Activated CD4-positive, alpha-beta T cell treated with anti-CD3 and anti-CD28 coated beads, Interleukin-10, Interleukin-2, amounts not matched to agents 100 ng/mL and 50 ng/mL, durations not matched to agents 16 hours and 8 hours (primary cell): ENCODE measurements at regions not wholly inside any gene's neighbourhood (a gene's known extent, or its start where the extent isn't known, plus 50 kb on each side); places are given as distances from the start of the nearest gene placed in this dataset.
"Not testable (repeated sequence)": the region's sequence is repeated elsewhere in the genome, so short reads cannot be mapped to it uniquely, and the experiment has no call there.

Experiments
- DNase-seq: peaks from one replicate; pipeline ENCODE4 v3.0.0-alpha.2; 2020

- DNase-seq = no peak
These were observed 145.1 kb downstream of the TM2D1 start for GRCh38 chr1:61579802-61580201.

GRCh38 chr1:61572046-61572445, 152.9 kb downstream of the TM2D1 start:
- DNase-seq = no peak

DNA sequence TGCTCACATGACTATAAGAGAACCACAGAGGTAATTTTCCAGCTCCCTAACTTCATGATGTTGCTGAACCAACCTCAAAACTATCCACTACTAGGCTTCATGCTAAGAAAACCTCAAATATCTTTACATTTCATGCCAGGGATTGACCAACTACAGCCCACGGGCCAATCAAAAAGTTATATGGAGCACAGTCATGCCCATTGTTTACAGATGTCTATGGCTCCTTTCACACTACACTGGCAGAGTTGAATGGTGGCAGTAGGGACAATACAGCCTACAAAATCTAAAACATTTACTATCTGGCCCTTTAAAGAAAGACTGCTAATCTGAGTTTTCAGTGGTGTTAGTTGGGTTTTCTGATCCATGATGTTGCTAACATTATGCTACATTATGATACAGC, 154.8 kb downstream of the TM2D1 start:
- no peak for DNase-seq

DNA sequence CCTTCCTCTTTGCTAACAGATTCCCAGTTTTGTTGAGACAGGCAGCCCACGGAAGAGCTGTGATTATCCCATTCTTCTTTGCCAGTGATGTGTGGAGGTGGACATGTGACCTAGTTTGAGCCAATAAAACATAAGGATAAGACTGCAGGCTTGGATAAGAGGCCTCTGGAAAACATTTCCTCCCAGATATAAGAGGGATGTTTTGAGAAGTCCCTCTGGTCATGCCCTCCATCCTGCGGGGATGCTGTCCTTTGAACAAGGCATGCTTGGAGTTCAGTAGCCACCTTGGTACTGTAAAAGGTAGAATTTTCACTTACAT, 155.7 kb downstream of the TM2D1 start:
- DNase-seq = no peak

DNA sequence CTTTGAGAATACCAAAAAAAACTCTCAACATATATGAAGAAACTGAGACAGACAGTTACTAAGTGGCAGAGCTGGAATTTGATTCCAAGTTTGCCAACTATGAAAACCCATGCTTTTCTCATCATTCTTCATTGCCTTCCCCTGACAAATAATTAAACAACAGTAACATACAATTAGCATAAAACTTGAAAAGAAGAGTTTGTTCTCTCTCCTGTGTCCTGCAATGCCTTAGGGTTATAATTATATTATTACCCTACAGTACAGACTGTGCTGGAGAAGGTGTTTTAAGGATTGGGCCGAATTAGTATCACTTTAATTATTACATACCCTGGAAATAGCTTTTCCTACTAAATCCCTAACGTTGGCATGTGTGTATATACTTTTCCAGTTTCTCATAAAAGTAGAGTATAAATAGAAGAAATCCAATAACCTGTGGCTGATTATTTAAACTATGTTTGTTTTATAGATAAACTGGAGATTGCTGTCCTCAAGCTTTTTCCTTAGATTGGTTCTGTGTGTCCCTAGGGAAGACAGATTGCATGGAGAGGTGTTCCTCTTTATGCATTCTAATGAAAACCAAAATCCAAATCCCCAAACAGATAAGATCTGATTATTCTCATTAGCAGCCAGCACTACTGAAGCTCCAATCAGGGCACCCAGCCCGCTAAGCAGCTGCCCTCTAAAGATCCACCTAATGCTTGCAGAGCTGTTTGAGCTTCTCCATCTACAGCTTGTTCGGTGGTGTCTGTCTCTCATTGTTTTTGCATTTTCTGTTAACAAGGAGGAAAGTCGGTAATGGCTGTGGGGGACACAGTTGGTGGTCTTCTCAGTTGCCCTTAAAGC, 156.3 kb downstream of the TM2D1 start:
- no peak for DNase-seq

- DNase-seq = no peak
These were observed 158.8 kb downstream of the TM2D1 start for GRCh38 chr1:61566177-61566576.

DNA sequence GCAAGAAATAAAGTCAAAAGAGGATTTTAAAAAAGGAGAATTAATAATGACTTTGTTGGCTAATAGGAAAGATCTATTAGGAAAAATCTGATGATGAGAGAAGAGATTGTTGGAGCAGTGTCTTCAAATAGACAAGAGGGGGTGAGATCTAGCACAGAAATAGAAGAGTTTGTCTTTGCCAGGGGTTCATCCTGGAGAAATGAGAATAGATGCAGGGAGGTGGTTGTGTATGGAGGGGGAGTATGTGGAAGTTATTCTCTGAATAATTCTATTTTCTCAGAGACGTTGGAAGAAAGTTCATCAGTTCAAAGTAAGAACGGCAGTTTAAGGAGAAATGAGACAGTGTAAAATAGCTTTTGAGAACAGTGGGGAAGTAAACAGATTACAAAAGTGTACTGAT, 161.3 kb downstream of the TM2D1 start:
- DNase-seq = no peak

DNA sequence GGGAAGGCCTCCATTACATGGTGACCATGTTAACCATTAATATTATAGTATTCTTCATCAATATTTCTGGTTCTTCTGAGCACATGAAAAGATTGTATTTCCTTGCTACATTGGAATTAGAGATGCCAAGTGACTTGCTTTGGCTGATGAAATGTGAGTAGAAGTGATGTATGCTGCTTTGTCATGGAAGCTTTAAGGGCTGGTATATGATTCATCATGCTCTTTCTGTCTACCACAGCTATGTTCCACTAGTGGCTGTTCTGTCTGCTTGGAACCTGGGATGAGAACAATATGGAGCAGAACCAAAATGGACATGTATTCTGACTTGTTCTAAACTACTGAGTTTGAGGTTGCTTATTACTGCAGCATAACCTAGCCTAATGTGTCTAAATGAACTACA, 163.3 kb downstream of the TM2D1 start:
- no peak for DNase-seq

DNA sequence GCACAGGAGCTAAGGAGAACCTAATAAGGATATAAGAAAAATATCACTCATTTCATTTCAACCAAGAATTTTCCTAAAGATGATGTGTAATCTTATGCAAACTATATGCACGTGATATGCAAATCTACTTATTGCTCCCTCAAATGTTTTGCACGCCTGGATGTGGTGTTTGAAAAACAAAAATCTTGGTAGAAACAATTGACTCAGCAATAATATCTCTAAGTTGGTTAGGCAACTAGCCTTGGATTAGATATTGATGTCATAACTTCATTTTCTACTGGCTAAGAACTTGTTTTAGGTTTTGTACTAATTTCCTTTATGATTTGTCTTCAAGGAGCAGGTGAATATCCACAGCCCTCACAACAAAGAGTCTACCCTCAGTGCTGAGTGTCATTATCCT, 164.6 kb downstream of the TM2D1 start:
- no peak for DNase-seq

DNA sequence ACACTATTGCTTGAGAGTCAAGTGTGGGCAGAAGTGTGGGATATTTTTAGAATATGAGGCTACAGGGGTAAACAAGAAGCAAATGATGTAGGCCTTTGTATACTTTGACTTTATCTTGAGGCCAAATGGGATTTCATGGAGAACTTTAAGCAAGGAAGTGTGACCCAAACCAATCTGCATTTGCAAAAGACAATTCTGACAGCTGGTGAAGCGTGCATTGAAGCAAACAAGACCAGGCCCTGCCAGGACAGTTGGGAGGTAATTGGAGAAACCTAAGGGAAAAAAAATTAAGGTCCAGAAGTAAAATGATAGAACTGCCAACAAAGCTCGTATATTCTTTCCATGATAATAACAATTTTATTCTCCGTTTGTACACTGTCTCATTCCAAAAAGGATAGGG, 168.3 kb downstream of the TM2D1 start:
- DNase-seq = no peak

DNA sequence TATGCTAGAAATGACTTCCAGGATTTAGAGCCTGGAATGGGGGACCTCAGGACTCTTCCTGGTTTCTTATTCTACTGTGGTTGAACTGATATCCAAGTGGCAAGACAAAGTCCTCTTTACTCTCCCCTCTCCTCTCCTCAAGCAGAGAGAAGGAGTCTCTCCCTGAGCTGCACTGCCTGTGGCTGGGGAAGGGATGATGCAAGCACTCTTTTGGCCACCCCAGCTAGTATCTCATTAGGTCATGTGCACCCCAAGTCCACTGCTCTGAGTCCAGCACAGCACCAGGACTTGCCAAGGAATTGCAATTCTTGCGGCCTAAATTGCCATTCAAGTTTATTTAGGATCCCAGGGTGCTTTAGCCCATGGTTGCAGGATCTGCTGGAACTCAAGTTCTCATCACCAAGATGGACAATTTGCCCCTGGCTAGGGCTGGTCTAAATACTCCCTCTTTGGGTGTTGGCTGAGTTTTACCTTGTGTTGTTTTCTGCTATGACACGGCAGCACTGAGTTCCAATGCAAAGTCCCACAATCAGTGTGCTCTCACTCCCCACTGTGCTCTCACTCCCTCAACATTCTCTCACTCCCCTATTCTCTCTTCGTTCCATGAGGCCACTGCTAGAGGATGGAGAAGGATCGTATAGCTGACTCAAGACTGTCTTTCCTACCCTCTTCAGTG, 172.2 kb downstream of the TM2D1 start:
- no peak for DNase-seq

GRCh38 chr1:61547302-61547701, 177.6 kb downstream of the TM2D1 start:
- peak; percentile 1 for DNase-seq

- not testable (repeated sequence) for DNase-seq
These were observed 180.1 kb downstream of the TM2D1 start for GRCh38 chr1:61544870-61545269.

- DNase-seq = not testable (repeated sequence)
These were observed 181.4 kb downstream of the TM2D1 start for GRCh38 chr1:61543498-61543897.

DNA sequence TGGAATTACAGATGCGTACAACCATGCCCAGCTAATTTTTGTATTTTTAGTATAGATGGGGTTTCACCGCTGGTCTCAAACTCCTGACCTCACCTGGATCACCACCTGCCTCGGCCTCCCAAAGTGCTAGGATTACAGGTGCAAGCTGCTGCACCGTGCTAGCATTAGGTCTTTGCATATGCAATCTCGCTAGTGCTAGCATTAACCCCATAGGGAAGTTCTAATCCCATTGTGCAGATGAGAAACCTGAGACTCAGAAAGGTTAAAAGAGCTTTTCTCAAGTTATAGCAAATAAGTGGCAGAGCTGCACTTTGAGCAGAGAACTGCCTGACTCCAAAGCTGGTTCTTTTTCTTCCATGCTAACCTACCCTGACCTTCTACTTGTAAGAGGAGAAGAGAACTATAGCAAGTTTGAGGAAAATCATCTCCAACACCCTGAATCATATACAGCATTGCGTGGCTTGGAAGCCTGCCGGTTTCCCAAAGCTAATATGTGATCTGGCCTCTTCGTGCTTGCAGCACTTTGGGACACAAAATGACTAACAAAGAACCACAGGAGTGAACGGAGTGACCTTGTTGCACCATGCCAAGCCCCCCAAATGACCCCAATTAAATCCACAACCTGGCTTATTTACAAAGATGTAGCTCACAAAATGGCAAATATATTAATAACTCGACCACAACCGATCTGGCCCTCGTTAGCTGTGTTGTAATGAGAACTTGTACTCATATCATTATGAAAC, 185.1 kb downstream of the TM2D1 start:
- DNase-seq = no peak

- DNase-seq = no peak
These were observed 186.7 kb downstream of the TM2D1 start for GRCh38 chr1:61538228-61538627.

DNA sequence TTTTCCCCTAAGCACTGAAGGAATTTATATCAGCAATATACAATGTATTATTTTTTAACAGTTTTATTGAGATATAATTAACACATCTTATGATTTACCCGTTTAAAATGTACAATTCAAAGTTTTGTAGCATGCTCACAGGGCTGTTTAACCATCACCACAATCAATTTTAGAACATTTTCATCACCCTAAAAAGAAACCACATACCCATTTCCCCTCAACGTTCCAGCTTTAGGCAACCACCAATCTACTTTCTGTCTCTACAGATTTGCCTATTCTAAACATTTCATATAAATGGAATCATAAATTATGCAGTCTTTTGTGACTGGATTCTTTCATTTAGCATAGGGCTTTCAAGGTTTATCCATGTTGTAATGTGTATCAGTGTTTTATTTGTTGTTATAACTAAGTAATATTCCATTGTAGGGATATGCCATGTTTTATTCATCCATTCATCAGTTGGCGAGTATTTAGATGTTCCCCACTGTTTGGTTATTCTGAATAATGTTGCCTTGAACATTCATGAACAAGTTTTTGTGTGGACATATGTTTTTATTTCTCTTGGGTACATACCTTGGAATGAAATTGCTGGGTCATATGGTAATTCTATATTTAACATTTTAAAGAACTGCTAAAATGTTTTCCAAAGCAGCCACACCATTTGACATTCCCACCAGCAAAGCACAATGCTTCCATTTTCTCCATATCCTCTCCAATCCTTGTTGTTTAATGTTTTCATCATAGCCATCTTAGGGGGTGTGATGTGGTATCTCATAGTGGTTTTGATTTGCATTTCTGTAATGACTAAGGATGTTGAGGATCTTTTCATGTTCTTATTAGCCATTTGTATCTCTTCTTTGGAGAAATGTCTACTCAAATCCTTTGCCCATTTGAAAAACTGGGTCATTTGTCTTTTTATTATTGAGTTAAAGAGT, 188.5 kb downstream of the TM2D1 start:
- no peak for DNase-seq

DNA sequence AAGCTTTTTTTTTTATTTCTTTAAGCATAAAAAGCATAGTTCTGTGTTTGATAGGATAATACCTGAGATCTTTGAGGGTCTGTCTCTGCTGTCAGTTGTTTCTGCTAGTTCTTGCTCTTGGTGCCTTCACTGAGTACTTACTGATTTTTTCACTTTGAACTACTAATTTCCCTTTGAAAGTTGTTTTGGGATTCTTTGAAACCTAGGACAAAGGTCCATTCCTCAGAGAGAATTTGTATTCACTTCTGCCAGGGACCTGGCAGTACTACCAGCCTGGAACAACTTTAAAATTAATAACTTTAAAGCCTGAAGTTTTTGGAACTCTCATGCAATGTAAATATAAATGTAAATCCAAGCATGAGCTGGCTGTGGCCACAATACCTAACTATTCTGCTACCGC, 190.1 kb downstream of the TM2D1 start:
- no peak for DNase-seq

GRCh38 chr1:61533546-61533945, 191.4 kb downstream of the TM2D1 start:
- no peak for DNase-seq

DNA sequence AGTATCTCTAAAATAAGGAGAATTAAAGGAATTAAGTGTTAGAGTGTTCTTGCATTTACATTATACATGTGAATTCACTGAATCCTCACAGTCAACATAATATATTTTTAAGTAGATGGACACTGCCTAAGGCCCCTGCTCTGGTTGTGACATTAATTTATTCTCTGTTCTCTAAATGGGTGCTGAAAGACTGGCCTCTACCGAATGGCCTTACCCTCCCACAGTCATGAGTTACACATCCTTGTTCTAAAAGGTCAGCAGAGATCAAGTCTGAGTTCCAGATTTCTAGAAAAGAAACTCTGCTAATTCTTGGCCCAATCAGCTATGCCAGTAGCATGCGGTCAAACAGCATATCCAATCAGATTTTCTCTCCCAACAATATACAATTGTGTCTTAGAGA, 193.2 kb downstream of the TM2D1 start:
- no peak for DNase-seq

- no peak for DNase-seq
These were observed 200.9 kb downstream of the TM2D1 start for GRCh38 chr1:61523893-61524605.

DNA sequence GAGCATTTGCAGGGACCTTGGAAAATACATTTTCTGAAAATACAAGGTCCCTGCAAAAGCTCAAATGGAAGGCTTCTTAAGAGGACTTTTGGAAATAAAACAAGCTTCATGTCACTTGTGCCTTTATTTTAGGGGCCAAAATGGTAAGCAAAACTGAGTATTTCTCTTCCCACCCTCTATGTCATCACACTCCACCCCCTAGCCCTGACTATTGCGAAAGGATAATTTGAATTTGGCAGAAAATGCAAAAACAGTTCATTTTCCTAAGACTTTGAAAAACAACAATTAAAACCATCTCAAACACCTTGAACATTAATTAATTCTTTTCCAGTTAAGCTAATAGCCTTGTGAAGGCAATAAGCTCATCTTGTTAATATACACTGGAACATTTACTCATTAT, 201.7 kb downstream of the TM2D1 start:
- no peak for DNase-seq
